Stimulated activated CD8-positive, alpha-beta memory T cell treated with anti-CD3 and anti-CD28 coated beads, Interleukin-7, amount 100 ng/mL, for 48 hours (primary cell): ENCODE measurements at regions not wholly inside any gene's neighbourhood (a gene's known extent, or its start where the extent isn't known, plus 50 kb on each side); places are given as distances from the start of the nearest gene placed in this dataset.
A peak's percentile ranks its signal among the peaks of the same experiment; 100 is the strongest.

Experiments used
- DNase-seq, 2 donors: peaks; one replicate each; pipeline ENCODE4 v3.0.0-alpha.2; 2020; ENCODE audit warnings: low read depth in 1 of 2; ENCODE audit errors: extremely low read depth in 1 of 2

- DNase-seq, result no peak
Observed at GRCh38 chr6:150711061-150711460, 111.4 kb downstream of the PLEKHG1 start.

- no peak for DNase-seq
Observed at GRCh38 chr6:150711584-150712504, 112.2 kb downstream of the PLEKHG1 start.

GRCh38 chr6:150712505-150713252, 113.0 kb downstream of the PLEKHG1 start:
- DNase-seq, result no peak

GRCh38 chr6:150713487-150713886, 113.8 kb downstream of the PLEKHG1 start:
- no peak for DNase-seq

GRCh38 chr6:150713931-150714330, 114.2 kb downstream of the PLEKHG1 start:
- no peak for DNase-seq

- no peak for DNase-seq
Observed at GRCh38 chr6:150715133-150715532, 115.4 kb downstream of the PLEKHG1 start.

- DNase-seq, result no peak
Observed at GRCh38 chr6:150717419-150717818, 117.7 kb downstream of the PLEKHG1 start.

GRCh38 chr6:150719099-150719766, 119.5 kb downstream of the PLEKHG1 start:
- no peak for DNase-seq

- no peak for DNase-seq
Observed at GRCh38 chr6:150719831-150720230, 120.1 kb downstream of the PLEKHG1 start.

- peak in 1 of 2 donors; percentile 2 for DNase-seq
Observed at GRCh38 chr6:150720774-150721233, 121.1 kb downstream of the PLEKHG1 start.

GRCh38 chr6:150721418-150722266, 122.0 kb downstream of the PLEKHG1 start:
- DNase-seq, result no peak

- DNase-seq, result no peak
Observed at GRCh38 chr6:150722614-150723344, 123.1 kb downstream of the PLEKHG1 start.

- DNase-seq, result no peak
Observed at GRCh38 chr6:150723345-150723658, 123.6 kb downstream of the PLEKHG1 start.

GRCh38 chr6:150723857-150724256, 124.2 kb downstream of the PLEKHG1 start:
- no peak for DNase-seq

GRCh38 chr6:150725795-150726194, 126.1 kb downstream of the PLEKHG1 start:
- DNase-seq, result no peak

GRCh38 chr6:150729188-150729748, 129.6 kb downstream of the PLEKHG1 start:
- DNase-seq, result no peak

- DNase-seq, result no peak
Observed at GRCh38 chr6:150730801-150731457, 131.2 kb downstream of the PLEKHG1 start.

GRCh38 chr6:150732765-150733539, 132.6 kb upstream of the MTHFD1L start:
- no peak for DNase-seq
